Panc1 (cell line): ENCODE measurements at regions not wholly inside any gene's neighbourhood (a gene's known extent, or its start where the extent isn't known, plus 50 kb on each side); places are given as distances from the start of the nearest gene placed in this dataset.

Source experiments
- ATAC-seq: fragments of 200-7000 bp; cut with Tn5 transposase; 2 replicates; pipeline ENCODE4 v1.9.1; 2020; ENCODE audit warnings: mild to moderate bottlenecking, moderate library complexity
- BruUV-seq: library from RNA; stranded (reverse); fragments of 400-500 nt; replicated peaks from 2 replicates; lab custom pipeline; 2021; lab: Mats Ljungman, UMichigan
- CTCF ChIA-PET: fragments of 300-600 bp; sonication (Branson Sonifier 250); formaldehyde crosslinking; loops from one replicate; lab custom pipeline; 2022; ENCODE audit warnings: antibody characterized with exemption; lab: Charles Lee
- POLR2A ChIA-PET: fragments of 300-600 bp; sonication (Branson Sonifier 250); formaldehyde crosslinking; loops from one replicate; lab custom pipeline; 2022; ENCODE audit warnings: antibody characterized with exemption; lab: Charles Lee
- DNase-seq: peaks from one replicate; pipeline ENCODE4 v3.0.0-alpha.2; 2010; ENCODE audit warnings: low read depth, low spot score
- H3K27ac ChIP-seq: 2 replicates; pipeline ENCODE4 v1.5.1; 2011; ENCODE audit warnings: mild to moderate bottlenecking, low read length, inconsistent platforms
- H3K27me3 ChIP-seq: fragments of 200-500 bp; sonication (Bioruptor generic); 2 replicates; pipeline ENCODE4 v1.6.0; 2014; ENCODE audit warnings: low read length, inconsistent platforms; ENCODE audit not compliant: control insufficient read depth, insufficient read depth
- H3K36me3 ChIP-seq: fragments of 200-500 bp; sonication (Bioruptor generic); 2 replicates; pipeline ENCODE4 v1.5.1; 2014; ENCODE audit warnings: inconsistent platforms, mild to moderate bottlenecking, low read length, moderate library complexity; ENCODE audit not compliant: control insufficient read depth, insufficient read depth
- H3K4me1 ChIP-seq: 2 replicates; pipeline ENCODE4 v1.5.1; 2011; ENCODE audit warnings: inconsistent platforms, mild to moderate bottlenecking, low read length, moderate library complexity; ENCODE audit not compliant: control insufficient read depth, insufficient read depth
- H3K4me3 ChIP-seq, 2 experiments: 2 replicates each; pipeline ENCODE4 v1.5.1; 2011 to 2012; ENCODE audit warnings: low read depth in 2 of 2, low read length in 2 of 2, mild to moderate bottlenecking in 2 of 2, inconsistent platforms in 1 of 2, moderate library complexity in 1 of 2
- H3K9me3 ChIP-seq: fragments of 200-500 bp; sonication (Bioruptor generic); 2 replicates; pipeline ENCODE4 v1.5.1; 2014; ENCODE audit warnings: low read depth, mild to moderate bottlenecking, inconsistent platforms, low read length, moderate library complexity; ENCODE audit not compliant: control insufficient read depth, insufficient read depth
- POLR2AphosphoS5 ChIP-seq: IDR thresholded peaks from 2 replicates; pipeline ENCODE4 v1.6.1; 2012; ENCODE audit warnings: mild to moderate bottlenecking, low read depth, low read length, moderate library complexity
- SIN3A ChIP-seq: IDR thresholded peaks from 2 replicates; pipeline ENCODE4 v1.6.1; 2012; ENCODE audit warnings: low read depth, mild to moderate bottlenecking, low read length, moderate library complexity, borderline replicate concordance; ENCODE audit not compliant: insufficient read depth
- TCF7L2 ChIP-seq: IDR thresholded peaks from 2 replicates; pipeline ENCODE4 v1.6.1; 2011; ENCODE audit warnings: mild to moderate bottlenecking, low read depth, low read length, inconsistent platforms
- in situ Hi-C: cut with HindIII; loops from 2 replicates; pipeline ENCODE4 v1.10.0; 2016; ENCODE audit warnings: low sequenced_read_pairs, low pct_unique_long_range_greater_than_20kb
- intact Hi-C: fragments of 100-400 bp; cut with micrococcal nuclease; formaldehyde crosslinking; loops from one replicate; pipeline ENCODE4 v1.10.0; 2022; ENCODE audit not compliant: unreplicated experiment
- TF ChIP-seq, protein P1 (sequence below), 2 experiments: IDR thresholded peaks; 2 replicates each; pipeline ENCODE4 v1.6.1; 2011 to 2012; ENCODE audit warnings: low read depth in 2 of 2, control low read depth in 1 of 2, low read length in 1 of 2, mild to moderate bottlenecking in 1 of 2, moderate library complexity in 1 of 2; ENCODE audit not compliant: insufficient read depth in 1 of 2
- TF ChIP-seq, protein P2 (sequence below): fragments of 450-650 bp; IDR thresholded peaks from 2 replicates; pipeline ENCODE4 v1.5.1; 2017; ENCODE audit warnings: mild to moderate bottlenecking

DNA sequence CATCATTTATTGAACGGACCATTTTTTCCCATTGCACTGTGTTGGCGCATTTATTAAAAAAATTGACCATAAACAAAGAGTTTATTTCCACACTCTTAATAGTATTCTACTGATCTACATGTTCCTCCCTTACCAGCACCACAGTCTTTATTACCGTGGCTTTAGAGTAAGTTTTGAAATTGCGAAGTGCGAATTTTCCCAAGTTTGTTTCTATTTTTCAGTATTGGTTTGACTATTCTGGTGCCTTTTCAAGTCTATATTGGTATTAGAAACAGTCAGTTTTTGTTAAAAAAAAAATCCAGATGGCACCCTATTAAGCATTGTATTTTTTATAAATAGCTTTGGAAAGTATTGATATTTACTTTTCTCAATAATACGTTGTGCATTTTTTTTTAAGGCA lies 795.1 kb upstream of the HS6ST1 start:
- Histone ChIP-seq H3K4me1 (no peaks in the 10 kb centered on the region), H3K36me3 (no peaks in the 10 kb centered on the region), H3K27ac (no peak overlapping the region), H3K4me3 (no peak overlapping the region), H3K27me3 (no peaks in the 10 kb centered on the region), H3K9me3 (no peaks in the 10 kb centered on the region)
- ATAC-seq (no peak), DNase-seq (no peak)
- ChIA-PET POLR2A (no interaction called here), CTCF (no interaction called here)
- no TSS peak for BruUV-seq
- TF ChIP-seq SIN3A (no peak), TCF7L2 (no peak), POLR2AphosphoS5 (no peak)
- TF ChIP-seq, protein P1, sequence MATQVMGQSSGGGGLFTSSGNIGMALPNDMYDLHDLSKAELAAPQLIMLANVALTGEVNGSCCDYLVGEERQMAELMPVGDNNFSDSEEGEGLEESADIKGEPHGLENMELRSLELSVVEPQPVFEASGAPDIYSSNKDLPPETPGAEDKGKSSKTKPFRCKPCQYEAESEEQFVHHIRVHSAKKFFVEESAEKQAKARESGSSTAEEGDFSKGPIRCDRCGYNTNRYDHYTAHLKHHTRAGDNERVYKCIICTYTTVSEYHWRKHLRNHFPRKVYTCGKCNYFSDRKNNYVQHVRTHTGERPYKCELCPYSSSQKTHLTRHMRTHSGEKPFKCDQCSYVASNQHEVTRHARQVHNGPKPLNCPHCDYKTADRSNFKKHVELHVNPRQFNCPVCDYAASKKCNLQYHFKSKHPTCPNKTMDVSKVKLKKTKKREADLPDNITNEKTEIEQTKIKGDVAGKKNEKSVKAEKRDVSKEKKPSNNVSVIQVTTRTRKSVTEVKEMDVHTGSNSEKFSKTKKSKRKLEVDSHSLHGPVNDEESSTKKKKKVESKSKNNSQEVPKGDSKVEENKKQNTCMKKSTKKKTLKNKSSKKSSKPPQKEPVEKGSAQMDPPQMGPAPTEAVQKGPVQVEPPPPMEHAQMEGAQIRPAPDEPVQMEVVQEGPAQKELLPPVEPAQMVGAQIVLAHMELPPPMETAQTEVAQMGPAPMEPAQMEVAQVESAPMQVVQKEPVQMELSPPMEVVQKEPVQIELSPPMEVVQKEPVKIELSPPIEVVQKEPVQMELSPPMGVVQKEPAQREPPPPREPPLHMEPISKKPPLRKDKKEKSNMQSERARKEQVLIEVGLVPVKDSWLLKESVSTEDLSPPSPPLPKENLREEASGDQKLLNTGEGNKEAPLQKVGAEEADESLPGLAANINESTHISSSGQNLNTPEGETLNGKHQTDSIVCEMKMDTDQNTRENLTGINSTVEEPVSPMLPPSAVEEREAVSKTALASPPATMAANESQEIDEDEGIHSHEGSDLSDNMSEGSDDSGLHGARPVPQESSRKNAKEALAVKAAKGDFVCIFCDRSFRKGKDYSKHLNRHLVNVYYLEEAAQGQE (IDR thresholded peaks at IDR 0.05; ENCODE audit: insufficient read depth in 1 of 2, low read depth in 2 of 2, low read length in 1 of 2), result no peak
- intact Hi-C loops (no loop called here), in situ Hi-C loops (no loop called here)

DNA sequence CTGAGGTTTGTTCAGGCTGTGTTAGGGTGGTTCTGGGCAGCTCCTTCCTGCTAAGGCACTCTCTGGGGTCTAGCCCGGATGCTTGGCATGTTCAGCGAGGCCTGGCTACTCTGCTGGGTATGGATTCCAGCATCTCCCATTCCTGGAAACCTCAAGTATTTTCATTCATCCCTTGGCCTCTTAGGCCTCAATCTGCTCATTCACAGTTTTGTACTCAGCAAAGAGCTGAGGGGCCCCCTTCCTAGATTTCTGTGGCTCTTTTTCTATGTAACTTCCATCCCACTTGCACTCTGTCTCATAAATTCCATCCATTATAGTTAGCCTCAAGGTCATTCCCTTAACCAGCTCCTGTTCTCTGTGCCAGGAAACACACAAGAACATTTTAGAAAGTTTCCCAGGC lies 798.8 kb upstream of the HS6ST1 start:
- intact Hi-C loops, result no loop called here
- ATAC-seq, result no peak
- POLR2A ChIA-PET, result interaction anchor here (0.5 kb wide), 1 partner anchor 806 kb away, joined by 4 read pairs; no protein-coding TSS in a partner anchor
- DNase-seq, result no peak
- CTCF ChIA-PET, result no interaction called here
- H3K36me3 ChIP-seq, result no peaks in the 10 kb centered on the region
- no peak overlapping the region for H3K4me3 ChIP-seq
- H3K4me1 ChIP-seq, result no peaks in the 10 kb centered on the region
- in situ Hi-C loops, result no loop called here
- no peaks in the 10 kb centered on the region for H3K9me3 ChIP-seq
- no peaks in the 10 kb centered on the region for H3K27me3 ChIP-seq
- no peak overlapping the region for H3K27ac ChIP-seq
- BruUV-seq, result no TSS peak
- TF ChIP-seq, protein P2, sequence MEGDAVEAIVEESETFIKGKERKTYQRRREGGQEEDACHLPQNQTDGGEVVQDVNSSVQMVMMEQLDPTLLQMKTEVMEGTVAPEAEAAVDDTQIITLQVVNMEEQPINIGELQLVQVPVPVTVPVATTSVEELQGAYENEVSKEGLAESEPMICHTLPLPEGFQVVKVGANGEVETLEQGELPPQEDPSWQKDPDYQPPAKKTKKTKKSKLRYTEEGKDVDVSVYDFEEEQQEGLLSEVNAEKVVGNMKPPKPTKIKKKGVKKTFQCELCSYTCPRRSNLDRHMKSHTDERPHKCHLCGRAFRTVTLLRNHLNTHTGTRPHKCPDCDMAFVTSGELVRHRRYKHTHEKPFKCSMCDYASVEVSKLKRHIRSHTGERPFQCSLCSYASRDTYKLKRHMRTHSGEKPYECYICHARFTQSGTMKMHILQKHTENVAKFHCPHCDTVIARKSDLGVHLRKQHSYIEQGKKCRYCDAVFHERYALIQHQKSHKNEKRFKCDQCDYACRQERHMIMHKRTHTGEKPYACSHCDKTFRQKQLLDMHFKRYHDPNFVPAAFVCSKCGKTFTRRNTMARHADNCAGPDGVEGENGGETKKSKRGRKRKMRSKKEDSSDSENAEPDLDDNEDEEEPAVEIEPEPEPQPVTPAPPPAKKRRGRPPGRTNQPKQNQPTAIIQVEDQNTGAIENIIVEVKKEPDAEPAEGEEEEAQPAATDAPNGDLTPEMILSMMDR, result no peak
- no peak for TF ChIP-seq SIN3A
- TF ChIP-seq TCF7L2, result no peak
- TF ChIP-seq, protein P1 (IDR thresholded peaks at IDR 0.05; ENCODE audit: insufficient read depth in 1 of 2, low read depth in 2 of 2, low read length in 1 of 2), result no peak
- no peak for TF ChIP-seq POLR2AphosphoS5
